CD14-positive monocyte (primary cell): ENCODE measurements at regions not wholly inside any gene's neighbourhood (a gene's known extent, or its start where the extent isn't known, plus 50 kb on each side); places are given as distances from the start of the nearest gene placed in this dataset.

Experiments
- DNase-seq, 3 donors: peaks; one replicate each; pipeline ENCODE4 v3.0.0-alpha.2; 2011 to 2022
- H2AFZ ChIP-seq: 2 replicates; pipeline ENCODE4 v1.6.0; 2012; ENCODE audit warnings: mild to moderate bottlenecking, low read depth, low read length, inconsistent platforms; ENCODE audit not compliant: insufficient read depth, poor library complexity, severe bottlenecking
- H3K27ac ChIP-seq, 2 donors: 1 replicate in 1 of 2; 2 replicates in 1 of 2; pipeline ENCODE4 v1.5.1; 2012 to 2013; ENCODE audit warnings: low read length in 2 of 2, control low read depth in 1 of 2, inconsistent platforms in 1 of 2, low read depth in 1 of 2, mild to moderate bottlenecking in 1 of 2
- H3K27me3 ChIP-seq, 2 donors: one replicate each; pipeline versions ENCODE4 v1.6.0 to v1.6.1; 2011 to 2013; ENCODE audit warnings: low read length in 2 of 2; ENCODE audit not compliant: control insufficient read depth in 2 of 2, insufficient read depth in 2 of 2
- H3K36me3 ChIP-seq, 2 donors: replicated peaks in 1 of 2; 1 replicate in 1 of 2; 2 replicates in 1 of 2; pipeline versions ENCODE4 v1.5.1 to v1.6.1; 2012 to 2013; ENCODE audit warnings: low read length in 2 of 2, control low read depth in 1 of 2, inconsistent platforms in 1 of 2, mild to moderate bottlenecking in 1 of 2; ENCODE audit not compliant: insufficient read depth in 2 of 2, control insufficient read depth in 1 of 2
- H3K4me1 ChIP-seq, 2 donors: 1 replicate in 1 of 2; 2 replicates in 1 of 2; pipeline versions ENCODE4 v1.5.1 to v1.6.1; 2012 to 2013; ENCODE audit warnings: low read length in 2 of 2, control low read depth in 1 of 2, inconsistent platforms in 1 of 2, mild to moderate bottlenecking in 1 of 2, moderate library complexity in 1 of 2; ENCODE audit not compliant: insufficient read depth in 2 of 2, control insufficient read depth in 1 of 2
- H3K4me2 ChIP-seq: replicated peaks from 2 replicates; pipeline ENCODE3; 2012; ENCODE audit warnings: low read length, moderate library complexity, mild to moderate bottlenecking; ENCODE audit not compliant: poor library complexity, severe bottlenecking; ENCODE audit errors: extremely low read depth
- H3K4me3 ChIP-seq, 3 experiments: fragments of 200-600 bp in 1 of 3; sonication (generic) in 1 of 3; replicated peaks in 1 of 3; 1 replicate in 2 of 3; 2 replicates in 1 of 3; pipeline ENCODE4 v1.5.1; 2011 to 2013; ENCODE audit warnings: low read length in 3 of 3, mild to moderate bottlenecking in 3 of 3, control low read depth in 2 of 3, low read depth in 2 of 3, inconsistent platforms in 1 of 3, moderate library complexity in 1 of 3
- H3K79me2 ChIP-seq: 2 replicates; pipeline ENCODE4 v1.6.0; 2012; ENCODE audit warnings: mild to moderate bottlenecking, control low read depth, inconsistent platforms, low read length, moderate library complexity; ENCODE audit not compliant: insufficient read depth
- H3K9ac ChIP-seq: 2 replicates; pipeline ENCODE4 v1.6.0; 2017; ENCODE audit warnings: low read length, mild to moderate bottlenecking; ENCODE audit not compliant: insufficient read depth, poor library complexity, severe bottlenecking
- H3K9me3 ChIP-seq, 2 donors: replicated peaks in 1 of 2; 1 replicate in 1 of 2; 2 replicates in 1 of 2; pipeline versions ENCODE4 v1.5.1 to v1.6.1; 2012 to 2013; ENCODE audit warnings: low read length in 2 of 2, control low read depth in 1 of 2; ENCODE audit not compliant: control insufficient read depth in 1 of 2, insufficient read depth in 1 of 2
- H4K20me1 ChIP-seq: 2 replicates; pipeline ENCODE4 v1.6.0; 2012; ENCODE audit warnings: mild to moderate bottlenecking, low read length, control low read depth, moderate library complexity; ENCODE audit not compliant: insufficient read depth
- H3K27ac Mint-ChIP-seq, 7 donors: one replicate each; pipeline ENCODE4 v1.8.0; 2020; ENCODE audit warnings: mild to moderate bottlenecking in 7 of 7, mixed read lengths in 7 of 7, moderate library complexity in 6 of 7, inconsistent platforms in 2 of 7
- H3K27me3 Mint-ChIP-seq, 3 donors: one replicate each; pipeline ENCODE4 v1.8.0; 2021 to 2022; ENCODE audit warnings: low read depth in 3 of 3, mild to moderate bottlenecking in 3 of 3, mixed read lengths in 3 of 3, moderate library complexity in 3 of 3, inconsistent platforms in 1 of 3
- H3K36me3 Mint-ChIP-seq, 2 donors: one replicate each; pipeline ENCODE4 v1.8.0; 2020; ENCODE audit warnings: mixed read lengths in 2 of 2, inconsistent platforms in 1 of 2, mild to moderate bottlenecking in 1 of 2
- H3K4me1 Mint-ChIP-seq: one replicate; pipeline ENCODE4 v1.8.0; 2020; ENCODE audit warnings: mild to moderate bottlenecking, mixed read lengths
- H3K4me3 Mint-ChIP-seq, 2 donors: one replicate each; pipeline ENCODE4 v1.8.0; 2020; ENCODE audit warnings: mild to moderate bottlenecking in 2 of 2, mixed read lengths in 2 of 2, moderate library complexity in 1 of 2
- H3K9me3 Mint-ChIP-seq, 7 donors: one replicate each; pipeline ENCODE4 v1.8.0; 2020 to 2022; ENCODE audit warnings: mixed read lengths in 7 of 7, mild to moderate bottlenecking in 6 of 7, moderate library complexity in 6 of 7, inconsistent platforms in 2 of 7
- WGBS: methylation state at CpG from one replicate; pipeline ENCODE4 v1.1.5; 2013; ENCODE audit warnings: missing lambda C conversion rate; ENCODE audit not compliant: insufficient coverage; 5-methylcytosine and 5-hydroxymethylcytosine counted together
- intact Hi-C, 2 donors: fragments of 100-400 bp; cut with micrococcal nuclease; formaldehyde crosslinking; loops; one replicate each; pipeline versions ENCODE4 v1.15.0 to v1.15.1; 2023
- TF ChIP-seq, protein P1 (sequence below): fragments of 200-600 bp; IDR thresholded peaks from one replicate; pipeline ENCODE4 v1.8.0; 2022; ENCODE audit warnings: antibody characterized with exemption, mild to moderate bottlenecking

DNA sequence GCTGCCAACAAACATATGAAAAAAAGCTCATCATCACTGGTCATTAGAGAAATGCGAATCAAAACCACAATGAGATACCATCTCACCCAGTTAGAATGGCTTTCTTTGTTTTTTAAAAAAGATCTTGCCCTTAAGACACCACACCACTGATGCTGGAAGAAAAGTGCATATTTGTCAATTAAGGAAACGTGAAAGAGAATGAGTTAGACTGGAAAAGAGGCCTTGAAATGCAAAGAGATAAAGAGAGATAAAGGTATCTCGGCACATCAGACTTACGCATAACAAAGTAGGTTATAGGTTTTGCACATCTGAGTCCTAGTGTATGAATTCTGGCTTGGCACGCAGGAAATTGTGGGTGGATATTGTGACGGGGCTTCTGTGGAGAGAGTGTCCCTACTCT is 149.5 kb downstream of the MTX2 start:
- DNase-seq, result no peak
- peaks cover 0 to 3% of the 10 kb centered on the region in 2 donors for H3K27me3 ChIP-seq
- Mint-ChIP-seq H3K4me3 (no peak overlapping the region), H3K27ac (no peak overlapping the region), H3K36me3 (no peaks in the 10 kb centered on the region), H3K4me1 (no peaks in the 10 kb centered on the region), H3K27me3 (peaks cover 0 to 3% (median 0%) of the 10 kb centered on the region in 3 donors), H3K9me3 (peaks cover 0 to 4% (median 0%) of the 10 kb centered on the region in 7 donors)
- no peak overlapping the region for H3K27ac ChIP-seq
- no peaks in the 10 kb centered on the region for H3K9me3 ChIP-seq
- no peaks in the 10 kb centered on the region for H3K36me3 ChIP-seq
- no peaks in the 10 kb centered on the region for H4K20me1 ChIP-seq
- 100% methylated on average over 2 of the region's 6 CpGs for WGBS
- H3K4me2 ChIP-seq, result no peak overlapping the region
- H3K4me1 ChIP-seq, result no peaks in the 10 kb centered on the region
- H3K9ac ChIP-seq, result no peak overlapping the region
- TF ChIP-seq, protein P1, sequence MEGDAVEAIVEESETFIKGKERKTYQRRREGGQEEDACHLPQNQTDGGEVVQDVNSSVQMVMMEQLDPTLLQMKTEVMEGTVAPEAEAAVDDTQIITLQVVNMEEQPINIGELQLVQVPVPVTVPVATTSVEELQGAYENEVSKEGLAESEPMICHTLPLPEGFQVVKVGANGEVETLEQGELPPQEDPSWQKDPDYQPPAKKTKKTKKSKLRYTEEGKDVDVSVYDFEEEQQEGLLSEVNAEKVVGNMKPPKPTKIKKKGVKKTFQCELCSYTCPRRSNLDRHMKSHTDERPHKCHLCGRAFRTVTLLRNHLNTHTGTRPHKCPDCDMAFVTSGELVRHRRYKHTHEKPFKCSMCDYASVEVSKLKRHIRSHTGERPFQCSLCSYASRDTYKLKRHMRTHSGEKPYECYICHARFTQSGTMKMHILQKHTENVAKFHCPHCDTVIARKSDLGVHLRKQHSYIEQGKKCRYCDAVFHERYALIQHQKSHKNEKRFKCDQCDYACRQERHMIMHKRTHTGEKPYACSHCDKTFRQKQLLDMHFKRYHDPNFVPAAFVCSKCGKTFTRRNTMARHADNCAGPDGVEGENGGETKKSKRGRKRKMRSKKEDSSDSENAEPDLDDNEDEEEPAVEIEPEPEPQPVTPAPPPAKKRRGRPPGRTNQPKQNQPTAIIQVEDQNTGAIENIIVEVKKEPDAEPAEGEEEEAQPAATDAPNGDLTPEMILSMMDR, result no peak
- intact Hi-C loops, result no loop called here
- no peak overlapping the region for H3K4me3 ChIP-seq
- no peaks in the 10 kb centered on the region for H3K79me2 ChIP-seq
- no peak overlapping the region for H2AFZ ChIP-seq

GRCh38 chr2:176419591-176420071 is 150.4 kb downstream of the MTX2 start:
- H3K4me1 ChIP-seq, result no peaks in the 10 kb centered on the region
- WGBS, result 87% methylated on average over 3 of the region's 4 CpGs
- no peak overlapping the region for H3K4me2 ChIP-seq
- Mint-ChIP-seq H3K36me3 (no peaks in the 10 kb centered on the region), H3K27me3 (peaks cover 0 to 3% (median 2%) of the 10 kb centered on the region in 3 donors), H3K4me1 (no peaks in the 10 kb centered on the region), H3K4me3 (no peak overlapping the region), H3K9me3 (peaks cover 0 to 4% (median 0%) of the 10 kb centered on the region in 7 donors), H3K27ac (no peak overlapping the region)
- no peaks in the 10 kb centered on the region for H4K20me1 ChIP-seq
- no peak overlapping the region for H3K27ac ChIP-seq
- H3K36me3 ChIP-seq, result no peaks in the 10 kb centered on the region
- no peak for DNase-seq
- peaks cover 0 to 3% of the 10 kb centered on the region in 2 donors for H3K27me3 ChIP-seq
- intact Hi-C loops, result no loop called here
- TF ChIP-seq, protein P1, result no peak
- H3K79me2 ChIP-seq, result no peaks in the 10 kb centered on the region
- no peak overlapping the region for H3K9ac ChIP-seq
- H3K4me3 ChIP-seq, result no peak overlapping the region
- no peak overlapping the region for H2AFZ ChIP-seq
- H3K9me3 ChIP-seq, result no peaks in the 10 kb centered on the region
